Caki2 (cell line): ENCODE measurements at regions not wholly inside any gene's neighbourhood (a gene's known extent, or its start where the extent isn't known, plus 50 kb on each side); places are given as distances from the start of the nearest gene placed in this dataset.

Source experiments
- DNase-seq: peaks from one replicate; pipeline ENCODE4 v3.0.0-alpha.2; 2015; ENCODE audit warnings: low read depth
- in situ Hi-C: cut with HindIII; loops from 2 replicates; pipeline ENCODE4 v1.10.0; 2016; ENCODE audit warnings: low sequenced_read_pairs, low pct_unique_long_range_greater_than_20kb, mixed read lengths

DNA sequence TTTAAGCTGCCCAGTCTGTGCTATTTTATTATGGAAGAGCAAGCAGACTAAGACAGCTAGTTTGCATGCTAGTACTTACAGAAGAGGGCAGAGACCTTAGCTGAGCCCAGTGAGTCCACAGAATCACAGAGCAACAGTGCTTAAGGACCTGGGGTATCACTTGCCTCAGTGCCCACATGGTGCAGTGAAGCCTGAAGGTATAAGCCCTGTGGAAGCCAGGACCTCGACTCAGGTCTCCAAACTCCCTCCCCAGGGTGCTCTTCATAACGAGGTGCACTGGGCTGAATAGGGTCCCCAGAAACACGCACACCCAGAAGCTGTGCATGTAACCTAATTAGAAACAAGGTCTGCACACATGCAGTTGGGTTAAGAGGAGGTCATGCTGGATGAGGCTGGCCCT is 718.1 kb downstream of the GALR1 start:
- no peak for DNase-seq
- in situ Hi-C loops, result no loop called here

DNA sequence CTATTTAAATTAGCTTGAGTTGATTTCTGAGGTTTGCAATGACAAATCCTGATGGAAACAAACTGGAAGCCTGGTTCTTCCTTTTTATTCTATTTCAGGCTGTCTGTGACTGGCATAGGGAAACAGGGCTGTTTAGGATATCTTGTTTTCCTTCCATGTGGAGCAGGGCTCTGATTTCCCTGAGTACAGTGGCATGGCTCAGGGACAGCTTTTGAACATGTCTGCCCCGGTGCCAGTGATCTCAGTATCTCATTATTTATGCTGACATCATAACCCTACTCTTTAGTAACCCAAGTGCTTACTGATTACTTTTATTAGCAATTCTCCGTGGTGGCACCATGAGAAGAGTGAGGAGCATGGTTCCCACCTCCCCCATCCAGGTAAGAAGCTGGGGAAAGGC is 720.3 kb downstream of the GALR1 start:
- in situ Hi-C loops, result no loop called here
- DNase-seq, result no peak

DNA sequence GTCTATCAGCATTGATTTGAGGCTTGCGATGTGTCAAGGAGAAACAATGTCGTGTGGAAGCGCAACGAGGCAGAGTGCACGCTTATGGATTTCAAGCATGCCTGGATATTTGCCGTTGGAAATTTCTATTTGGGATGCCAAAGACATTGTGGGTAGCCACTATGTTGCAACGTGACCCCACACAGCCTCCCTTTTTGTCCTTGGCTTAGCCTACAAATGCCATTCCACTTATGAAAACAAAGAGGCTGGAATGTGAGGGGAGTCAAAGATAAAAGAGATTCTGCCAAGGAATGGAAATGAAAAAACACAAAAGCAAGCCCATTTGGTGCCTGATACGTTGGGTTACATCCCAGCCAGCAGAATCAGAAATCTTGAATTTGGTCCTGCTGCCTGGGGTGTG is 721.2 kb downstream of the GALR1 start:
- in situ Hi-C loops, result no loop called here
- no peak for DNase-seq

DNA sequence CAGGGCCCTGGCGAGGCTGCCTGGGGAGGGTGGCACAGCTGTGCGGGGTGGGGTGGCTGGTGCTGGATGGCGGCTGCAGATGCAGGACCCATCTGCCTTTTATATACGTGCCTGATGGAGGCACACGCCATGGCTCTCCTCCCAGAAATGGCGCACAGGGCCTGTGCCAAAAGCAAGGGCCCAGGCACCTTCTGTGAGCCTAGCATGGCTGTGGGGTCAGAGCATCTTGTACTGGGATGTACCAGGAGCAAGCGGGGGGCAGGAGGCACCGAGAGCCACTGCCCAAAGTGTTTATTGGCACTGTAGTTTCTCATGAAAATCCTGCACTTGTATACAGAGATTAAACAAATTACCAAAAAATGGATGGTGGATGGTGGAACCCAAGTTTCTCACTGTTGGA is 724.1 kb downstream of the GALR1 start:
- in situ Hi-C loops, result no loop called here

DNA sequence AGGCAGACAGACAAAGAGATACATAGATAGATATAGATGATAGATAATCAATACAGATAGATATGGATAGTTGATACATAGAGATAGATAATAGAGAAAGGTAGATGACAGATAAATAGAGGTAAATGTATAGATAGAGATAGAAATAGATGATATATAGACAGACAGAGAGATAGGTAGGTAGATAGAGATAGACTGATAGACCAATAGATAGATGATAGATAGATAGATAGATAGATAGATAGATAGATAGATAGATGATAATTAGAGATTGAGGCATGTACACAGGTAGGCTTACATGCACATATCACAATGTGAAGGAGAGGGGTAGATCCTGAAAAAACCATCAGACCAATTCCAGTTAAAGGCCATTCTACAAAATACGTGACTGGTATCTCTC is 724.7 kb downstream of the GALR1 start:
- DNase-seq, result no peak
- in situ Hi-C loops, result no loop called here

More for the DNA sequence above, 724.1 kb downstream of the GALR1 start:
- DNase-seq, result no peak

DNA sequence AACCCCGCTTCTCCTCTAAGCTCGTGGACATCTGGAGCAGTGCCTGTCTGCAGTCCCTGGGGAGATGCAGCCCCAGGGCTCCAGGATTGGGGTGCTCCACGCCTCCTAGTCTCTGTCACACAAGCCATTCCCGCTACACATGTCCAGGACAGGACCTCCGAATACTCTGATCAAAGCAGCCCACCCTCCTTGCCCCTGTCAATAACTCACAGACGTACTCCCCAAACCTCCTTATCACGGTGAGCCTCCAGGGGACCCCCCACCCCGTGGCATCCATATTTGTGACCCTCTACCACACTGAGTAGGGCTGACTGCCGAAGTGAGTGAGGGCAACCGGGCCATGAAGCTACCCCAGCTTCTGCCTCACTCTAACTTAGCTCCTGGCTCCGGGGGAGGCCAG is 727.7 kb downstream of the GALR1 start:
- in situ Hi-C loops, result no loop called here
- no peak for DNase-seq

DNA sequence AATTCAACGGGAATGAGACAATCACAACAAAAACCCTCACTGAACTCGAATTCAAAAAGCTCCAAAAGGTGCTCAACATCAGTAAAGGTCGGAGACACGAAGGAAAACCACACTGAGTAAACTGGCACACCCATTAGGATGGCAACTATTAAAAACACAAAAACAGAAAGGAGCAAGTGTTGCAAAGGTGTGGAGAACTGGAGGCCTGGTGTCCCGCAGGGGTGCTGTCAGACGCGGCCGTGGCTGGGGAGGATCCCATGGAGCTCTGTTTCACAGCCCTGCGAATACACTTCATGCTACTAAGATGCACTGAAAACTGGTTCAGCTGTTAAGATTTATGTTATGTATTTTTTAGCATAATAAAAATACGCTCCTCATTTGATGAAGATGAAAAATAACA is 730.6 kb downstream of the GALR1 start:
- in situ Hi-C loops, result no loop called here
- no peak for DNase-seq

DNA sequence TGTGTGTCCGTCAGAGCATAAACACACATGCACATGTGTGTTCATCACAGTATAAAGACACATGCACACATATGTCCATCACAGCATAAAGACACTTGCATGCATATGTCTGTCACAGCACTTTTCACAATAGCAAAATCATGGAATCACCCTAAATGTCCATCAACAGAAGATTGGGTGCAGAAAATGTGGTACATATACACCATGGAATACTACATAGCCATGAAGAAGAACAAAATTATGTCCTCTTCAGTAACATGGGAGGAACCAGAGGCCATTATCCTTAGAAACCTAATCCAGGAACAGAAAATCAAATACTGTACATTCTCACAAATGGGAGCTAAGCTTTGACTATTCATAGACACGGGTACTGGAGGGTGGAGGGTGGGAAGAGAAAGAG is 732.2 kb downstream of the GALR1 start:
- DNase-seq, result no peak
- in situ Hi-C loops, result no loop called here

DNA sequence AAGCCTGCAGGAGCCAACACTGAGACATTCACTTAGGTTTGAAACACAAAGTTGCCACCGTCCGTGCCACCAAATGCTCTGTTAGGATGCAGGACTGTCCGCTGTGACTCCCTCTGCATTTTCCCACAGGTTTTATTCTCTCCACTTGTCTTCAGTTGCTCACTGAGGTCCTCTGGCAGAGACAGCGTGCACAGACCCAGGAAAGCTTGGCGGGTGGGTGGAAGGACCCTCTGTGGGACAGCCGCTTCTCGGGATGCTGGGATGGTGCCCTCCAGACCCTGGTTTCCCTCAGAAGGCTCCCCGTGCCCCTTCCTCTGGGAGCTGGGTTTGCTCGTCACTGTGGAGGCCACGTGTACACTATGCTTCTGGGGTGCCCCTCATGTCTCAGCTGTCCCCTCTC is 733.6 kb downstream of the GALR1 start:
- in situ Hi-C loops, result no loop called here
- DNase-seq, result no peak

DNA sequence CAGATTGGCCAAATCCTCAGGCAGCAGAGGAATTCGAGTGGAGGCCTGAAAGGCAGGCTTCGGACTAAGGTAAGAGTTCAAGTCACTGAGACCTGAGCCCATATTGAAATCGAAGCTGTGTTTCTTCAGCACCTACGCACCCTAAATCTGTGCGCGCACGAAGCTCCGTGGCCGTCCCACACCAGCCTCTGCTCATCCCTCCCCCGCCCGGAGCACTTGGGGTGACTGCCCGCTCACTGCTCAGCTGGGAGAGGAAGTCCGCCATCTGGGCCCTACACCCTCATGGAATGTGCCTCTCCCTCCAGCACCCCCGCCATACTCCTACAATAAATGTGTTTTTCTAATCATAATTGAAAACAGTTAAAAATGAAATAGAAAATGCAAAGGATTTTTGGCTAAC is 734.5 kb downstream of the GALR1 start:
- DNase-seq, result no peak
- in situ Hi-C loops, result no loop called here

DNA sequence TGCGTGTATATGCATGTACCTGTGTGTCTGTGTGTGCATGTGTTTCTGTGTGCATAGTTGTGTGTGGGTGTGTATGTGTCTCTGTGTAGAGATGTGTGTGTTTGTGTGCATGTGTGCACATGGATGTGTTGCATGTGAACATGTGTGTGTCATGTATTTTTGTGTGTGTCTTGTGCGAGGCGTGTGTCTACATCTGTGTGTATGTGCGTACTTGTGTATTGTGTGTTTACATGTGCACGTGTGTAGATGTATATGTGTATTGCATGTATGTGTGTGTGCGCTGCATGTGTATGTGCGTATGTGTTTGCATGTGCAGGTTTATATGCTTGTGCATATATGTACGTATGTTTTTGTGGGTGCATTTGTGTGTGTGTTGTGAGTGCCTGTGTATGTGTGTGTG is 735.2 kb downstream of the GALR1 start:
- no peak for DNase-seq
- in situ Hi-C loops, result no loop called here

DNA sequence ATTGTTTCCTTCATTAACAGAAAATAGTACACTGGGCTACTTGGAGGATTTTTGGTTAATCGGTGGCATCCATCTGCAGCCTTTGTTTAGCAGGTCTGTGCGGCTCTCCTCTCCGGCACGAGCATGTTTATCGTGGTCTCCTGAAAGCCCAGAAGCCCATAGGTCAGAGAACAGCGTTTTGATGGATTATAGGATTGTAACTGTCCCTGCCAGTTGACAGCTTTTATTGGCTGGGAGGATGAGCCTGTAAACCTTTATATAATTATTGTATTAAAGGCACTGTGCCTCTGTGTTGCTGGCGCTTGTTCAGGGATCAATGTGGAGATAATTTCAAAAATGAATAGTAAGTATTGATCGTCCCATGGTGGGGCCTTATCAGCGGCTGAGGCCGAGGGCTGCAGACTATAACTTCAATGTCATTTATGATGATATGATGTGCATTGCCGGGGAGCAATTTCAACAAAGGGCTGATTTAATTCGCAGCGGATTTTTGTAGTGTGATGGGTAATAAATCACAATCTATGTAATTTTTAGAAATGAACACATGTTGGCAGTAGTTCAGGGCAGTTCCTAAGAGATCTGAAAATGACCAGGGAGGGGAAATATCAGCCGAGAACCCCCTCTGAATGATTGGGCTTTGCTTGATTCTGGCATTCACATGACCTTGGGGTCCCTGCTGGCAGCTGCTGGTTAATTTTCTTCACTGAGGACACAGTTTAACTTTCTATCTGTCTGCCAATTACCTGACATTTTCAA is 736.1 kb downstream of the GALR1 start:
- no peak for DNase-seq
- in situ Hi-C loops, result no loop called here

DNA sequence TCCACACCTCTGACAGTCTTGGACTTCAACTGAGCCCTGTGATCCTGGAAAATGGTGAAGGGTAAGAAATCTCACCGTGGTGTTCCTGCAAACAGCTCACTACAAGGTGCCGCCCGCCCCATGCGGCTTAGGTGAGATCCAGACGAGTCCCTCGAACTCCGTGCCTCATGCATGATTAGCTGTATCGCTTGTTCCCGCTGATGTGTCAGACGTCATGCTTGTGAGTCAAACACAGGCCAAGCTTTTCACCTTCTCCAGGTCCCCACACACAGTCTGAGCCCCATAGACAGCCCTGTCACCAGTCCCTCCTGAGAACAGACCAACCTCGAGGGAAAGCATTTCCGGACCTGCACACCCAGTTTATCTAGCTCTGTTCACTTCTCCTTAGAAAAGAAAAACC is 740.5 kb downstream of the GALR1 start:
- in situ Hi-C loops, result no loop called here
- no peak for DNase-seq

DNA sequence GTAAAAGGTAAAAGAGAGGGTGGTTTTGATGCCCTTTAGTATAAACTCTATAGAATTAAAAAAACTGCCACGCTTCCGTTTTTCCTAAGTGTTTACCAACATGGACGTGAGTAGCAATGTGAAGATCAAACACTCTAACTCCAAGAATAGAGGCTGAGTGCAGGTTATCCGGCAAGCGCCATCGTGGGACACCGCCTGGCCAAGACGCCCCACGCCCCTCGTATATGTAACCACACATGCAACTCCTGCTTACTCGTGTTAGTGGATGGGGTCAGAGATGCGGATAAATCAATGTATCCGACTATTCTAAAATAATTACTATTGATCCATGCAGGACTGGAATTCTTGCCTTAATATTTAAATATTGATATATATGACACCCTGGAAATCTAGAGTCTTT is 741.3 kb downstream of the GALR1 start:
- no peak for DNase-seq
- in situ Hi-C loops, result no loop called here

DNA sequence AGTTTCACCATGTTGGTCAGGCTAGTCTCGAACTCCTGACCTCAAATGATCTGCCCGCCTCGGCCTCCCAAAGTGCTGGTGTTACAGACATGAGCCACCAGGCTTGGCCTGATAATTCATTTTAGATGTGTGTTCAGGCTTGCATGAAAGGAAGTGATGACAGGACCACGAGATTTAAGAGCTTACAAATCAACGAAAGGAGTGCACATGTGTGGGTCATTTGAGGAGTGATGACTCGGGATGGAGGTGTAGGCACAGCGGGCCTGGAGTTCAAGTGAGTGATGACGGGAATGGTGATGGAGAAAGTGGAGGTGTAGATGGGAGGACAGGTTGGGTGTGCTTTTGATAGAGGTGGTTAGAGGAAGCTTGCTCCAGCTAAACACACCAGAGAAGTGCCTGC is 742.4 kb downstream of the GALR1 start:
- no peak for DNase-seq
- in situ Hi-C loops, result no loop called here

DNA sequence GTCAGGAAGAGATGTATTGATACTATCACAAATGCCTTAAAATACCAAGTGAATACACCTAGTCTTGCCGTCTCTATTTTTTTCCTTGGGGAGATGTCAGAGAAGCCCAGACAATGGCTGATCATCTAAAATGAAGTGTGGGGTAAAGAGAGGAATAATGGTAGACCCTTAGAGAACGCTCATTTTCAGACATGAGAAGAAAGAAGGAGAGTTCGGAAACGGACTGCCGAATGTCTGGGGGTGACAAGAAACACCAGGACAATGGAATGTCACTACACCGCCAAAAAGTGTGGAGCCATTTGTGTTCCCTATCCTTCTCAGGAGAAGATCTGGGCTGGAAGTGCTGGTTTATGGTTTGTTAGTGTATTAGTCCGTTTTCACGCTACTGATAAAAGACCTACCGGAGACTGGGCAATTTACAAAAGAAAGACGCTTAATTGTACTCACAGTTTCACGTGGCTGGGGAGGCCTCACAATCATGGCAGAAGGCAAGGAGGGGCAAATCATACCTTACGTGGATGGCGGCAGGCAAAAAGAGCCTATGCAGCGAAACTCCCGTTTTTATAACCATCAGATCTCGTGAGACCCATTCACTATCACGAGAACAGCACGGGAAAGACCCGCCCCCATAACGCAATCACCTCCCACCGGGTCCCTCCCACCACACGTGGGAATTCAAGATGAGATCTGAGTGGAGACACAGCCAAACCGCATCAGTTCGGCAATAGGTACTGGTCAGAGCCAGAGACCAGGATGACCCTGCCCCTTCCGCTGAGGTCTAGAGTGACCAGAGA is 743.7 kb downstream of the GALR1 start:
- in situ Hi-C loops, result no loop called here
- no peak for DNase-seq

DNA sequence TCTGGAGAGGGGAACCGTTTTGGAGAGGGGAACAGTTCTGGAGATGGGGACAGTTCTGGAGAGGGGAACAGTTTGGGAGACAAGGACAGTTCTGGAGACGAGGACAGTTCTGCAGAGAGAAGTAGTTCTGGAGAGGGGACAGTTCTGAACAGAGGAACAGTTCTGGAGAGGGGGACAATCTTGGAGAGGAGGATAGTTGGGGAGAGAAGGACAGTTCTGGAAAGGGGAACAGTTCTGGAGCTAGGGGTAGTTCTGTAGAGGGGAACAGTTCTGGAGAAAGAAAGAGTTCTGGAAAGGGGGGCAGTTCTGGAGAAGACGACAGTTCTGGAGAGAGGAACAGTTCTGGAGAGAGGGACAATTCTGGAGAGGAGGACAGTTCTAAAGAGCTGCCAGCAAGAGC is 745.9 kb downstream of the GALR1 start:
- in situ Hi-C loops, result no loop called here
- no peak for DNase-seq

DNA sequence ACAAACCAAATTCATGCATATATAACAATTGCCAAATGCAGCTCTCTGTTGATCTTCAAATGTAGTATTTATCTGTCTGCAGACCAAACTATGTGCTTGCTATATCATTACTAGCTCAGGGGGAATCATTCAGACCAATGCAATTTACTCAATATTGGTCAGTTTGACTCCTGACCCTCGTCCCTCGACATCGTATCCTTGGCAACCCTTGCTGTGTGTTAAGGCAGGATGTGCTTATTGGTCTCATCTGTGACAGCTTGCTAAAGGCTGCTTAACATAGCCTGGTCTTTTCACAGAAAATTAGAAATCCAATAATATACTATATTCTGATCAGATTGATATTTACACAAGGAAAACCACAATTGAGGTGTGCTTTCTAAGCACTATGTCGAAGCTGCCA is 747.1 kb downstream of the GALR1 start:
- DNase-seq, result no peak
- in situ Hi-C loops, result no loop called here

DNA sequence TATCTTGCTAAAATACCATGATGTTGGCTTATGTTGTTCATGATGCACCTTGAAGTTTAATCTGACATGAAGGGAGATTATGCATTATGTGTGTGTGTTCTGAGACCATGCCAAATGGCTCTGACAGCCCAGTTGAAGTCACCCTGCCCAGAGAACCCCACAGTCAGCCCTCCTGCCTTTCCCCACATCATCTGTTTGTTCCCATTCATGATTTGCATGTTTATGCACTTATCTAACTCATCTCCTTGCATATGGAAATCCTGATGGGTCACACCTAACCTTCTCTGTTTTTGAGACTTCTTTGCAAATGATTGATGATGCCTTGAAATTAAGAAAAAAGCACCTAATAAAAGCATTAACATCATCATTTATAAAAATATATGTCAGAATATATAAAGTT is 752.2 kb downstream of the GALR1 start:
- DNase-seq, result no peak
- in situ Hi-C loops, result no loop called here
